HEK293T (cell line): ENCODE measurements at regions not wholly inside any gene's neighbourhood (a gene's known extent, or its start where the extent isn't known, plus 50 kb on each side); places are given as distances from the start of the nearest gene placed in this dataset.

ENCODE experiments used
- FOXK2 ChIP-seq: fragments of 450-650 bp; IDR thresholded peaks from 2 replicates; pipeline ENCODE4 v1.6.1; 2016; ENCODE audit warnings: mild to moderate bottlenecking
- LEF1 ChIP-seq: fragments of 450-650 bp; IDR thresholded peaks from 2 replicates; pipeline ENCODE4 v1.6.1; 2017; ENCODE audit warnings: mild to moderate bottlenecking, borderline replicate concordance
- SUZ12 ChIP-seq: fragments of 450-650 bp; IDR thresholded peaks from 2 replicates; pipeline ENCODE4 v1.6.1; 2016; ENCODE audit warnings: mild to moderate bottlenecking
- TARDBP ChIP-seq: fragments of 450-650 bp; IDR thresholded peaks from 2 replicates; pipeline ENCODE4 v1.6.1; 2016
- ZNF384 ChIP-seq: fragments of 450-650 bp; IDR thresholded peaks from 2 replicates; pipeline ENCODE4 v1.6.1; 2016

DNA sequence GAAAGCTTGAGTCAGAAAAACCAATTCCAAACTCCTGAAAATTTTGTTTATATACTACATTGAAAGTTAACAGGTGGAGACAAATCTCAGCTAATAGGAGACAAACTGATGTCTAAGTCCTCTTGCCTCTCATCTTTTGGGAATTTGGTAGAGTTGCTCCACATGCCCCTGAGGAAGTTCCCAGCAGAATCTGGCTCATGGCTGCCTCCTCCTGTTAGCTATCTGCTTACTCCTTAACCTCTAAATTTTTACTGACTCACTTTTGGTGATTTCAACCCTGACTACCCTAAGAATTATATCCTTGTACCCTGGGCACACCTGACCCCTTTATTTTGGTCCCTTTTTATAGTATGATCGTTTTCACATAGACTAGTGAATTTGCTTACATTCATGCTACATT is 633.7 kb upstream of the USP24 start:
- TF ChIP-seq ZNF384 (no peak), SUZ12 (no peak), TARDBP (no peak), LEF1 (no peak), FOXK2 (no peak)
